Astrocyte (in vitro differentiated cells and primary cell): ENCODE measurements at regions not wholly inside any gene's neighbourhood (a gene's known extent, or its start where the extent isn't known, plus 50 kb on each side); places are given as distances from the start of the nearest gene placed in this dataset.

Experiments
- DNase-seq: peaks from one replicate; pipeline ENCODE4 v3.0.0-alpha.2; 2010; ENCODE audit warnings: low read depth
- FAIRE-seq: peaks from 2 replicates; lab custom pipeline; 2011; peaks lifted over from hg19 to GRCh38; lab: Jason Lieb, UNC
- H2AFZ ChIP-seq: 2 replicates; pipeline ENCODE4 v1.6.0; 2012; ENCODE audit warnings: low read depth, low read length, inconsistent platforms
- H3K27ac ChIP-seq: 2 replicates; pipeline ENCODE4 v1.5.1; 2011; ENCODE audit warnings: low read depth, low read length, inconsistent platforms
- H3K27me3 ChIP-seq: 2 replicates; pipeline ENCODE4 v1.6.0; 2011; ENCODE audit warnings: low read length, inconsistent platforms; ENCODE audit not compliant: insufficient read depth
- H3K36me3 ChIP-seq: 2 replicates; pipeline ENCODE4 v1.5.1; 2011; ENCODE audit warnings: low read length, inconsistent platforms; ENCODE audit not compliant: insufficient read depth
- H3K4me1 ChIP-seq: 2 replicates; pipeline ENCODE4 v1.5.1; 2011; ENCODE audit warnings: low read length, inconsistent platforms; ENCODE audit not compliant: insufficient read depth
- H3K4me2 ChIP-seq: 2 replicates; pipeline ENCODE4 v1.6.0; 2012; ENCODE audit warnings: low read length, inconsistent platforms
- H3K4me3 ChIP-seq: 2 replicates; pipeline ENCODE4 v1.5.1; 2011; ENCODE audit warnings: low read depth, mild to moderate bottlenecking, low read length, inconsistent platforms; ENCODE audit not compliant: insufficient read depth
- H3K79me2 ChIP-seq: 2 replicates; pipeline ENCODE4 v1.6.0; 2012; ENCODE audit warnings: mild to moderate bottlenecking, low read length, inconsistent platforms; ENCODE audit not compliant: insufficient read depth
- H3K9ac ChIP-seq: 2 replicates; pipeline ENCODE4 v1.6.0; 2012; ENCODE audit warnings: mild to moderate bottlenecking, low read length, inconsistent platforms
- H3K9me3 ChIP-seq: 2 replicates; pipeline ENCODE4 v1.5.1; 2012; ENCODE audit warnings: low read depth, mild to moderate bottlenecking, low read length, inconsistent platforms; ENCODE audit not compliant: insufficient read depth
- H4K20me1 ChIP-seq: 2 replicates; pipeline ENCODE4 v1.6.0; 2012; ENCODE audit warnings: low read length, inconsistent platforms; ENCODE audit not compliant: insufficient read depth
- H3K27ac Mint-ChIP-seq: one replicate; pipeline ENCODE4 v1.8.0; 2021; ENCODE audit warnings: mild to moderate bottlenecking, mixed read lengths; ENCODE audit not compliant: unreplicated experiment
- H3K27me3 Mint-ChIP-seq: one replicate; pipeline ENCODE4 v1.8.0; 2021; ENCODE audit warnings: low read depth, mixed read lengths; ENCODE audit not compliant: unreplicated experiment
- H3K36me3 Mint-ChIP-seq: one replicate; pipeline ENCODE4 v1.8.0; 2021; ENCODE audit warnings: low read depth, mixed read lengths; ENCODE audit not compliant: unreplicated experiment
- H3K4me1 Mint-ChIP-seq: one replicate; pipeline ENCODE4 v1.8.0; 2021; ENCODE audit warnings: low read depth, mixed read lengths; ENCODE audit not compliant: unreplicated experiment
- H3K4me3 Mint-ChIP-seq: one replicate; pipeline ENCODE4 v1.8.0; 2021; ENCODE audit warnings: mild to moderate bottlenecking, moderate library complexity, mixed read lengths; ENCODE audit not compliant: unreplicated experiment
- H3K9me3 Mint-ChIP-seq: one replicate; pipeline ENCODE4 v1.8.0; 2021; ENCODE audit warnings: mild to moderate bottlenecking, mixed read lengths; ENCODE audit not compliant: unreplicated experiment
- EZH2 ChIP-seq: IDR thresholded peaks from 2 replicates; pipeline ENCODE4 v1.6.1; 2012; ENCODE audit warnings: mild to moderate bottlenecking, low read length, inconsistent platforms; ENCODE audit not compliant: insufficient read depth
- TF ChIP-seq, protein P1 (sequence below): IDR thresholded peaks from 2 replicates; pipeline ENCODE4 v1.5.1; 2011; ENCODE audit warnings: low read depth, mild to moderate bottlenecking, inconsistent platforms, low read length, moderate library complexity; ENCODE audit not compliant: insufficient read depth

DNA sequence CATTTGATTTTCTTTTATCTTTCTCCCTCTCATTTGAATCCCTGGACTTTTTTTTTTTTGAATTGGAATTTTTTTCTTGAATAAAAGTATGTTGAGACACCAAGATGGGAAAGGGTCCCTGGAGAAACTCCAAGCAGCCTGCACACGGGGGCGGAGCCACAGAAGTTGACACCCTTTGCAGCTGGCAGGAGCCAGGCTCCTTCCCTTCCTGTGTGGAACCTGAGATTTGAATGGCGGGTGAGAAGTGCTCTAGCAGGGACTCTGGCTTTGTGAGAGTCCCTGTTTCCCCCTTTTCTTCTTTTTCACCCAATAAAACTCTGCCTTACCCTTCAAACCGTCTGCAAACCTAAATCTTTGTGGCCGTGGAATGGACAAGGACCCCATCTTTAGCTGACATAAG lies 1381.0 kb upstream of the MIR17HG start:
- no peaks in the 10 kb centered on the region for H3K9me3 ChIP-seq
- no peaks in the 10 kb centered on the region for H3K27me3 Mint-ChIP-seq
- FAIRE-seq (no peak), DNase-seq (no peak)
- no peak overlapping the region for H3K9ac ChIP-seq
- H3K27me3 ChIP-seq, result no peaks in the 10 kb centered on the region
- H3K36me3 ChIP-seq, result no peaks in the 10 kb centered on the region
- H3K4me3 ChIP-seq, result no peak overlapping the region
- no peak overlapping the region for H2AFZ ChIP-seq
- no peaks in the 10 kb centered on the region for H3K79me2 ChIP-seq
- no peak overlapping the region for H3K27ac Mint-ChIP-seq
- no peak overlapping the region for H3K27ac ChIP-seq
- no peak for TF ChIP-seq EZH2
- TF ChIP-seq, protein P1, sequence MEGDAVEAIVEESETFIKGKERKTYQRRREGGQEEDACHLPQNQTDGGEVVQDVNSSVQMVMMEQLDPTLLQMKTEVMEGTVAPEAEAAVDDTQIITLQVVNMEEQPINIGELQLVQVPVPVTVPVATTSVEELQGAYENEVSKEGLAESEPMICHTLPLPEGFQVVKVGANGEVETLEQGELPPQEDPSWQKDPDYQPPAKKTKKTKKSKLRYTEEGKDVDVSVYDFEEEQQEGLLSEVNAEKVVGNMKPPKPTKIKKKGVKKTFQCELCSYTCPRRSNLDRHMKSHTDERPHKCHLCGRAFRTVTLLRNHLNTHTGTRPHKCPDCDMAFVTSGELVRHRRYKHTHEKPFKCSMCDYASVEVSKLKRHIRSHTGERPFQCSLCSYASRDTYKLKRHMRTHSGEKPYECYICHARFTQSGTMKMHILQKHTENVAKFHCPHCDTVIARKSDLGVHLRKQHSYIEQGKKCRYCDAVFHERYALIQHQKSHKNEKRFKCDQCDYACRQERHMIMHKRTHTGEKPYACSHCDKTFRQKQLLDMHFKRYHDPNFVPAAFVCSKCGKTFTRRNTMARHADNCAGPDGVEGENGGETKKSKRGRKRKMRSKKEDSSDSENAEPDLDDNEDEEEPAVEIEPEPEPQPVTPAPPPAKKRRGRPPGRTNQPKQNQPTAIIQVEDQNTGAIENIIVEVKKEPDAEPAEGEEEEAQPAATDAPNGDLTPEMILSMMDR, result no peak
- H3K36me3 Mint-ChIP-seq, result no peaks in the 10 kb centered on the region
- no peak overlapping the region for H3K4me2 ChIP-seq
- no peaks in the 10 kb centered on the region for H4K20me1 ChIP-seq
- no peaks in the 10 kb centered on the region for H3K9me3 Mint-ChIP-seq
- no peak overlapping the region for H3K4me3 Mint-ChIP-seq
- no peaks in the 10 kb centered on the region for H3K4me1 ChIP-seq
- peaks cover 17% of the 10 kb centered on the region for H3K4me1 Mint-ChIP-seq

DNA sequence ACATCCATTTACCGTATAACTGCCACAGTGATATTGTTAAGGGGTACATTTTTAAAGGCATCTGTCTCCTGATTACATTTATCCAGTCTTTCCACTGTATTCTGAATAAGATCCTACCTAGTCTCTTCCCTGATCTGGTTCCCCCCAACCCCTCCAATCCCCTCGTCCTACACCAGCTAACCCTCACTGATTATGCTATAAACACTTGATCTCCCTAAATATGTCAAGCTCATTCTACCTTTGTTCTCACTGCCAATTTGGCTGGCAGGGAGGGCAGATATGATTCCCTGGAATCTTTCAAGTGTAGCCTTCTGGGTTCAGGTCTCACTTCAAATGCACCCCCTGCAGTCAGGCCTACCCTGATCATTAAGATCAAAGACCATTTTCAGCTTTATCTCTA lies 1379.8 kb upstream of the MIR17HG start:
- no peak overlapping the region for H3K4me2 ChIP-seq
- Mint-ChIP-seq H3K9me3 (no peaks in the 10 kb centered on the region), H3K27ac (no peak overlapping the region), H3K36me3 (no peaks in the 10 kb centered on the region), H3K27me3 (no peaks in the 10 kb centered on the region), H3K4me3 (no peak overlapping the region), H3K4me1 (peaks cover 17% of the 10 kb centered on the region)
- no peaks in the 10 kb centered on the region for H3K9me3 ChIP-seq
- H4K20me1 ChIP-seq, result no peaks in the 10 kb centered on the region
- no peaks in the 10 kb centered on the region for H3K79me2 ChIP-seq
- DNase-seq, result no peak
- H3K9ac ChIP-seq, result no peak overlapping the region
- H2AFZ ChIP-seq, result no peak overlapping the region
- no peak for FAIRE-seq
- H3K4me3 ChIP-seq, result no peak overlapping the region
- no peaks in the 10 kb centered on the region for H3K4me1 ChIP-seq
- H3K27me3 ChIP-seq, result no peaks in the 10 kb centered on the region
- H3K27ac ChIP-seq, result no peak overlapping the region
- no peaks in the 10 kb centered on the region for H3K36me3 ChIP-seq
- TF ChIP-seq EZH2, result no peak
- TF ChIP-seq, protein P1, result no peak

DNA sequence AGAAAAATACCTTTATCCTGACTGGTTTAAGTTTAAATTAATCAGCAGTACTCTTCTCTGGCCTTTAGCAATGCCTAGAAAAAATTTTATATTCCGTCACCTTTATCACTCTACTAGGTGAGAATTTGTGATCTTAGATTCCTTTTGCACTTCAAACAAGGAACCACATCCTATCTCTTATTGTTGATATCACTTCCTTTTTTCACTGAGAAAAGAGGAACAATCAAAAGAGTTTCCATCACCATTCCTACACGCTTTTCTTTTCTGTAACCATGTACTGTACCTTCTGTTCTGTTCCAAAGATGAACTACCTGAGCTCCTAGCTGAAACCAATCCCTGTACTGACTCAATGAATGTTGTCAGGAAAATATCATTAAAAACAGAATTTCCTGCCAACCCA lies 1379.0 kb upstream of the MIR17HG start:
- H3K4me3 ChIP-seq, result no peak overlapping the region
- H3K4me1 ChIP-seq, result no peaks in the 10 kb centered on the region
- no peaks in the 10 kb centered on the region for H3K79me2 ChIP-seq
- DNase-seq (no peak), FAIRE-seq (no peak)
- no peaks in the 10 kb centered on the region for H4K20me1 ChIP-seq
- no peak overlapping the region for H3K4me3 Mint-ChIP-seq
- H3K9me3 Mint-ChIP-seq, result no peaks in the 10 kb centered on the region
- H3K36me3 Mint-ChIP-seq, result no peaks in the 10 kb centered on the region
- H3K27ac ChIP-seq, result no peak overlapping the region
- no peak overlapping the region for H3K4me2 ChIP-seq
- H3K27me3 Mint-ChIP-seq, result no peaks in the 10 kb centered on the region
- H3K27ac Mint-ChIP-seq, result no peak overlapping the region
- TF ChIP-seq EZH2, result no peak
- TF ChIP-seq, protein P1, result no peak
- H3K36me3 ChIP-seq, result no peaks in the 10 kb centered on the region
- H3K27me3 ChIP-seq, result no peaks in the 10 kb centered on the region
- no peak overlapping the region for H2AFZ ChIP-seq
- peaks cover 17% of the 10 kb centered on the region for H3K4me1 Mint-ChIP-seq
- H3K9me3 ChIP-seq, result no peaks in the 10 kb centered on the region
- no peak overlapping the region for H3K9ac ChIP-seq
